Activated CD4-positive, CD25-positive, alpha-beta regulatory T cell (primary cell): ENCODE measurements at regions not wholly inside any gene's neighbourhood (a gene's known extent, or its start where the extent isn't known, plus 50 kb on each side); places are given as distances from the start of the nearest gene placed in this dataset.

Experiments used
- DNase-seq, 4 experiments: peaks; one replicate each; lab custom pipeline; 2025; lab: John Stamatoyannopoulos, UW

- no peak for DNase-seq
These were observed 59.1 kb upstream of the TMEM244 start for GRCh38 chr6:129920103-129920798.

- no peak for DNase-seq
These were observed 50.6 kb upstream of the TMEM244 start for GRCh38 chr6:129911732-129912131.
